HepG2 (cell line): ENCODE measurements at regions not wholly inside any gene's neighbourhood (a gene's known extent, or its start where the extent isn't known, plus 50 kb on each side); places are given as distances from the start of the nearest gene placed in this dataset.

ENCODE experiments used
- ATAC-seq: fragments of 200-7000 bp; cut with Tn5 transposase; 3 replicates; pipeline ENCODE4 v1.9.1; 2020; ENCODE audit warnings: mild to moderate bottlenecking, moderate library complexity
- BruUV-seq: library from RNA; stranded (reverse); fragments of 400-500 nt; replicated peaks from 2 replicates; lab custom pipeline; 2021; lab: Mats Ljungman, UMichigan
- CTCF ChIA-PET: fragments of 300-600 bp; formaldehyde crosslinking; extraction: SDS; loops from one replicate; lab custom pipeline; 2021; ENCODE audit warnings: low total read pairs, inconsistent platforms, low intra/inter-chr PET ratio; lab: Yijun Ruan, JAX
- POLR2A ChIA-PET: fragments of 350-600 bp; sonication (Branson Sonifier 250); formaldehyde crosslinking; loops from one replicate; lab custom pipeline; 2020; ENCODE audit warnings: antibody characterized with exemption, inconsistent platforms; lab: Yijun Ruan, JAX
- DNase-seq: peaks from one replicate; pipeline ENCODE4 v3.0.0-alpha.2; 2015; ENCODE audit warnings: low spot score
- FAIRE-seq: peaks from 3 replicates; lab custom pipeline; 2011; peaks lifted over from hg19 to GRCh38; lab: Jason Lieb, UNC
- H2AFZ ChIP-seq: one replicate; pipeline ENCODE4 v1.6.1; 2011; ENCODE audit warnings: low read length, inconsistent platforms
- H3K27ac ChIP-seq: fragments of 300-600 bp; 3 replicates; pipeline ENCODE4 v1.8.0; 2011; ENCODE audit warnings: mixed run types, mild to moderate bottlenecking, mixed read lengths, low read length, inconsistent platforms; ENCODE audit not compliant: insufficient read depth; ENCODE audit errors: extremely low read length
- H3K27me3 ChIP-seq, 2 experiments: fragments of 200-600 bp in 1 of 2; 2 replicates in 1 of 2; 3 replicates in 1 of 2; pipeline versions ENCODE4 v1.6.0 to v1.8.0; 2011; ENCODE audit warnings: low read length in 2 of 2, mild to moderate bottlenecking in 2 of 2, moderate library complexity in 2 of 2, inconsistent platforms in 1 of 2; ENCODE audit not compliant: insufficient read depth in 2 of 2, control insufficient read depth in 1 of 2
- H3K36me3 ChIP-seq, 2 experiments: fragments of 200-600 bp in 1 of 2; replicated peaks in 1 of 2; 2 replicates in 1 of 2; 3 replicates in 1 of 2; pipeline versions ENCODE4 v1.5.1 to v1.8.0; 2011; ENCODE audit warnings: low read length in 2 of 2, inconsistent platforms in 1 of 2; ENCODE audit not compliant: insufficient read depth in 2 of 2, control insufficient read depth in 1 of 2
- H3K4me1 ChIP-seq: 2 replicates; pipeline ENCODE4 v1.5.1; 2012; ENCODE audit warnings: low read length, inconsistent platforms; ENCODE audit not compliant: insufficient read depth
- H3K4me2 ChIP-seq: 2 replicates; pipeline ENCODE4 v1.6.0; 2011; ENCODE audit warnings: low read depth, low read length, inconsistent platforms
- H3K4me3 ChIP-seq, 3 experiments: fragments of 200-600 bp in 1 of 3; sonication (generic), shearing (Covaris generic) in 1 of 3; replicated peaks in 1 of 3; 2 replicates each; pipeline ENCODE4 v1.5.1; 2011 to 2016; ENCODE audit warnings: low read length in 3 of 3, inconsistent platforms in 2 of 3, low read depth in 2 of 3, mild to moderate bottlenecking in 2 of 3, control low read depth in 1 of 3, mixed read lengths in 1 of 3; ENCODE audit not compliant: insufficient read depth in 1 of 3
- H3K79me2 ChIP-seq: one replicate; pipeline ENCODE4 v1.6.1; 2011; ENCODE audit warnings: low read length, inconsistent platforms; ENCODE audit not compliant: insufficient read depth
- H3K9ac ChIP-seq: 2 replicates; pipeline ENCODE4 v1.6.0; 2011; ENCODE audit warnings: mild to moderate bottlenecking, low read depth, low read length, inconsistent platforms; ENCODE audit not compliant: insufficient read depth
- H3K9me3 ChIP-seq: 2 replicates; pipeline ENCODE4 v1.5.1; 2012; ENCODE audit warnings: mild to moderate bottlenecking, low read length
- H4K20me1 ChIP-seq: 2 replicates; pipeline ENCODE4 v1.6.0; 2011; ENCODE audit warnings: inconsistent platforms, mild to moderate bottlenecking, low read length, moderate library complexity; ENCODE audit not compliant: insufficient read depth
- AKAP8 ChIP-seq: sonication (generic); formaldehyde crosslinking; IDR thresholded peaks from 2 replicates; pipeline ENCODE4 v1.5.1; 2020; ENCODE audit warnings: mild to moderate bottlenecking, missing genetic modification reagents
- ETS1 ChIP-seq: sonication (generic); formaldehyde crosslinking; IDR thresholded peaks from 2 replicates; pipeline ENCODE4 v1.4.0; 2020; ENCODE audit warnings: missing genetic modification reagents
- GMEB1 ChIP-seq: sonication (generic); formaldehyde crosslinking; IDR thresholded peaks from 2 replicates; pipeline ENCODE4 v1.5.1; 2020; ENCODE audit warnings: missing genetic modification reagents, mild to moderate bottlenecking, borderline replicate concordance
- MEIS2 ChIP-seq: sonication (generic); formaldehyde crosslinking; IDR thresholded peaks from 2 replicates; pipeline ENCODE4 v1.9.0; 2021; ENCODE audit warnings: mild to moderate bottlenecking, missing genetic modification reagents
- THRA ChIP-seq: sonication (generic); formaldehyde crosslinking; IDR thresholded peaks from 2 replicates; pipeline ENCODE4 v1.4.0; 2020; ENCODE audit warnings: missing genetic modification reagents, borderline replicate concordance
- ZNF441 ChIP-seq: sonication (generic); formaldehyde crosslinking; IDR thresholded peaks from 2 replicates; pipeline ENCODE4 v1.7.0; 2021; ENCODE audit warnings: missing genetic modification reagents, borderline replicate concordance
- ZNF556 ChIP-seq: sonication (generic); formaldehyde crosslinking; IDR thresholded peaks from 2 replicates; pipeline ENCODE4 v1.4.0; 2020; ENCODE audit warnings: mild to moderate bottlenecking, missing genetic modification reagents, borderline replicate concordance
- ZNF891 ChIP-seq: sonication (generic); formaldehyde crosslinking; IDR thresholded peaks from 2 replicates; pipeline ENCODE4 v1.5.0; 2020; ENCODE audit warnings: mild to moderate bottlenecking, missing genetic modification reagents
- WGBS: methylation state at CpG from one replicate; pipeline ENCODE4 v1.1.6; 2017; ENCODE audit warnings: low lambda C conversion rate; 5-methylcytosine and 5-hydroxymethylcytosine counted together
- in situ Hi-C: cut with HindIII; loops from 2 replicates; pipeline ENCODE4 v1.10.0; 2017; ENCODE audit warnings: low pct_unique_long_range_greater_than_20kb; ENCODE audit not compliant: extremely low pct_ligation_motif_present
- intact Hi-C: fragments of 100-400 bp; cut with micrococcal nuclease; formaldehyde crosslinking; loops from one replicate; pipeline ENCODE4 v1.10.0; 2022; ENCODE audit not compliant: unreplicated experiment

GRCh38 chr17:27946513-27946912 lies 53.3 kb upstream of the LYRM9 start:
- H4K20me1 ChIP-seq, result no peaks in the 10 kb centered on the region
- no peaks in the 10 kb centered on the region for H3K79me2 ChIP-seq
- H3K27me3 ChIP-seq, result no peaks in the 10 kb centered on the region; a peak in 1 of 5 replicates
- DNase-seq (no peak), ATAC-seq (no peak), FAIRE-seq (no peak)
- no TSS peak for BruUV-seq
- TF ChIP-seq THRA (CRISPR knock-in tag) (no peak), AKAP8 (no peak), ZNF556 (CRISPR knock-in tag) (no peak), GMEB1 (CRISPR knock-in tag) (no peak)
- H2AFZ ChIP-seq, result no peak overlapping the region
- no peak overlapping the region for H3K9ac ChIP-seq
- H3K4me2 ChIP-seq, result no peak overlapping the region
- H3K36me3 ChIP-seq, result no peaks in the 10 kb centered on the region
- no peaks in the 10 kb centered on the region for H3K9me3 ChIP-seq
- no peak overlapping the region for H3K27ac ChIP-seq
- intact Hi-C loops (no loop called here), in situ Hi-C loops (no loop called here)
- H3K4me3 ChIP-seq, result no peak overlapping the region
- ChIA-PET CTCF (no interaction called here), POLR2A (no interaction called here)
- no peaks in the 10 kb centered on the region for H3K4me1 ChIP-seq
- WGBS, result 6% methylated on average over 2 of the region's 2 CpGs

GRCh38 chr17:27947005-27947406 lies 53.8 kb upstream of the LYRM9 start:
- Histone ChIP-seq H3K36me3 (no peaks in the 10 kb centered on the region), H3K27me3 (peaks cover 0 to under 1% of the 10 kb centered on the region in 2 experiments; a peak in 1 of 5 replicates), H3K79me2 (no peaks in the 10 kb centered on the region), H3K9me3 (no peaks in the 10 kb centered on the region), H3K4me1 (no peaks in the 10 kb centered on the region), H4K20me1 (no peaks in the 10 kb centered on the region), H3K9ac (no peak overlapping the region), H3K27ac (no peak overlapping the region), H2AFZ (no peak overlapping the region), H3K4me2 (no peak overlapping the region), H3K4me3 (no peak overlapping the region)
- in situ Hi-C loops, result no loop called here
- FAIRE-seq (no peak), ATAC-seq (no peak), DNase-seq (no peak)
- ChIA-PET POLR2A (no interaction called here), CTCF (no interaction called here)
- no peak for TF ChIP-seq ZNF441 (CRISPR knock-in tag)
- TF ChIP-seq ETS1 (CRISPR knock-in tag), result no peak
- no peak for TF ChIP-seq MEIS2
- no peak for TF ChIP-seq ZNF891 (CRISPR knock-in tag)
- intact Hi-C loops, result no loop called here
- no TSS peak for BruUV-seq
- WGBS, result 17% methylated on average over 4 of the region's 4 CpGs
